VCaP (cell line): ENCODE measurements at regions not wholly inside any gene's neighbourhood (a gene's known extent, or its start where the extent isn't known, plus 50 kb on each side); places are given as distances from the start of the nearest gene placed in this dataset.

ENCODE experiments used
- H3K27ac ChIP-seq: fragments of 450-650 bp; 2 replicates; pipeline ENCODE4 v1.5.1; 2017
- CTCF ChIP-seq: fragments of 450-650 bp; conservative IDR thresholded peaks from 2 replicates; pipeline ENCODE4 v1.5.1; 2017; ENCODE audit warnings: mild to moderate bottlenecking, moderate library complexity

DNA sequence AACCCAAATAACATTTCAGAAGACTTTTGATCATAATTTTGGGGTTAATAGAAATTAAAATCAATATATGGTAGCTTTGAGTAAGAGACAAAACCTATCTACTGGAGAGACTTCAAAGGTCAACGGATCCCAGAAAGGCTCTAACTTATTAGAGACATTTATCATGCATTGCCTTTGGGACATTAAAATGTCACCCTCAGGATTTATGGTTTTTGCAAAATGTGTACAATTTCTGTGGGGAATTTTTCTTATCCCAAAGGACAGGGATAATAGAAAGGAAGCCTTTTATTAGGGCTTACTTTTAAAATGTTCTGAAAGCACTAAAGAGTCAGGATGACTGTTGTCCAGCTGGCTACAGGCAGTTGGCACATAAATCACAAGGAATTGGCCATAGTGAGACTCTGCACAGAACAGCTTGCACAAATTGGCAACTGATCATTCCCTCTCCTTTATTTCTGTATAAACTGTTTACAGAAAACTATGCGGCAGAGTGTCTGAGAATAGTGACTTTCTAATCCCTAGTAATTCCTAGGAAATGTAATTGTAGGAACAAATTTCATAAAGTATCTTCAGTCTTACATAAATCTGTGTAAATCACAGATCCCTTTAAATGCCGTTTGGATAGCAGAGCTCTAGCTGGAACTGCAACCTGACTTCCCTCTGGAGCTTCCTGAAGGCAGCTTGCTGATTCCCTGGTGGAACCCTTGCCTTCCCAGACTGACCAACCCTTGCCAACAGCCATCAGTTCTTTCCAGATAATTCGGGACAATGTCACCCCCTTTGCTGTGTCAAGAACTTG lies 201.1 kb upstream of the PREP start:
- TF ChIP-seq CTCF = no peak
- peak overlapping the region; percentile 58 for H3K27ac ChIP-seq

DNA sequence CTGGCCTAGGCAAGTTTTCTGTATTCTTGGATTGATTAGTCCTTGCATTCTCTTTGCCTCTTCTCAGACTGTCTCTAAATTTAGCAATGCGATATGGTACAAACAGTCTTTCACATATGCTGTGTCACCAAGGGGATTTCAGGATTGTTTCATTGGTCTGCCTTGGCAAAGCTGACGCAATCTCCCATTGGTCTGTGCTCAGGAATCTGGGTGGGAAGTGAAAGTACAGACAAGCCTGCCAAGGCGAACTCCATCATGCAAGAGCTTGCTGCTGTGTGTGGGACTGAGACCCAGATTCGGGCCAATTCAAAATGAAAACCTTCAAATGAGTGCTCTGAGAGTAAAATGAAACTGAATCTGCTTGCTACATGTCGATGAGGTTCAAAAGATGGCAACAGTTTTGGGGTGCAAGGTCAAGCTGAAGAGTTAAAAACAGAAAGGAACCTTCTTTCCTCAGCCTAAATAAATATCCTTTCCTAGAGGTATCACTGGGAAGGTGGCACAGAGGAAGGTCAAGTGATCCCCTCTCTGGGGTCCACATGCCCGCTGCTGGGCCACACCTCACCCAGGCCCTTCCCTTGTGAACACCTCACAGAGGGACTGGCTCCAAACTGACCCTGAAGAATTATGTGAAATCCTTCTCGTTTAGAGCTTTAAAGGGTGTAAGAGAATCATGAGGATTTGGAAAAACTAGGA lies 198.8 kb upstream of the PREP start:
- no peak for TF ChIP-seq CTCF
- H3K27ac ChIP-seq = peak overlapping the region; percentile 58

GRCh38 chr6:105600336-105601260 lies 197.7 kb upstream of the PREP start:
- H3K27ac ChIP-seq = peak overlapping the region; percentile 58

DNA sequence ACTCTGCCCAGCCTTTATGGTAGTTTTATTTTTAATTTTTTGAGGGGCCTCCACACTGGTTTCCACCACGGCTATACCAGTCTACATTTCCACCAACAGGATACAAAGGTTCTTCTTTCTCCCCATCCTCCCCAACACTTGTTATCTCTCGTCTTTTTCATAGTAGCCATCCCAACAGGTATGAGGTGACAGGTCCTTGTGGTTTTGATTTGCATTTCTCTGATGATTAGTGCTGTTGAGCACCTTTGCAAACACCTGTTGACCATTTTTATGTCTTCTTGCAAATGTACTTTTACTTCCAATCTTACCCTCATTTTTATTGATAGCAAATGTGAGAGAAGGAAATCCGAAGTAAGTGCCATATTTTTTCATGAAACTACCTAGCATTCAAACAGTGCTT lies 195.4 kb upstream of the PREP start:
- no peak for TF ChIP-seq CTCF

More at GRCh38 chr6:105600336-105601260, 197.7 kb upstream of the PREP start:
- TF ChIP-seq CTCF = no peak

GRCh38 chr6:105596284-105596755 lies 193.4 kb upstream of the PREP start:
- no peak for TF ChIP-seq CTCF
- H3K27ac ChIP-seq = peak overlapping the region; percentile 76; the same call in 1 of the 2 replicates

More for the DNA sequence above, 195.4 kb upstream of the PREP start:
- peak overlapping the region; percentile 45; the same call in 1 of the 2 replicates for H3K27ac ChIP-seq

DNA sequence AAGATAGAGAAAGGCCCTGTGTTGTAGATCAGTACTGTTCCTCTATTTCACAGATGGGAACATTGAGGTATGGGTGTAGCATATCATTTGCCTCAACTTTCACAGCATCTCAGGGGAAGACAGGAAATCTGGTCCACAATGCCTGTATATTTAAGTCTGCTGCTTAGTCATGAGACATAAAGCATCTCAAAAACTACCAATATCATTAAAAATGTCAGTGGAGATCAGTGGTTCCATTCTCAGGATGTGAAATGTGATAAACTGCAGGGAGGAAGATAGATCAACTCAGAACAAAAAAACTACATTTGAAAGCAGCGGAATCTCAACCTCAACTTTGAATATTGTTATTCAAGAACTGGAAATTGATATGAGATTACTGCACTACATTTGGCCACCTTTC lies 192.9 kb upstream of the PREP start:
- no peak for TF ChIP-seq CTCF
- H3K27ac ChIP-seq = peak overlapping the region; percentile 76; the same call in 1 of the 2 replicates
